ENCODE measurements at regions not wholly inside any gene's neighbourhood (a gene's known extent, or its start where the extent isn't known, plus 50 kb on each side); places are given as distances from the start of the nearest gene placed in this dataset.

DNA sequence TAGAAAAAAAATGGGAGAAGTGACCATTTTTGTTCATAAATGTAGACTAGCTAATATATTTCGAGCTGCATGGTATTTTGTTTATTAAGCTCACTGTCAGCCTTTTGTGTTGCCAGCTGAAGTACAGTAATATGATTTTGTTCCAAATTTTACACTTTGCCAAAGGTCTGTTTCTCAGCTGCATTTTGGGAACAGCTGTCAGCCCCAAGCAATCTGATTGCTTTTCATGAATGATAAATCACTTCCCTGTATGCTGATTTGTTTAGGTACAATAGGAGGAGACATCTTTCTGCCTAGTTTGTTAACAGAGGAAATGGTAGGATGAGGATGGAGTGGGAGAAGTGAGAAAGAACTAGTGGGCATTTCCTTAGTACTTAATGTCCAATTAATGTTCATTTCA is 79.3 kb downstream of the NABP1 start:
- Histone ChIP-seq H4K20me1 (ENCODE audit: insufficient read depth, low read length) (no peaks in the 10 kb centered on the region), H3F3A (ENCODE audit: insufficient read depth, low read length) (no peaks in the 10 kb centered on the region), H3K27me3 (ENCODE audit: insufficient read depth, low read length) (no peaks in the 10 kb centered on the region), H3K79me2 (ENCODE audit: insufficient read depth, low read length) (no peaks in the 10 kb centered on the region), H3K27ac (ENCODE audit: low read depth, low read length, poor library complexity, severe bottlenecking) (no peak overlapping the region), H3K36me3 (ENCODE audit: insufficient read depth, low read length) (no peaks in the 10 kb centered on the region), H3K4me1 (ENCODE audit: insufficient read depth, low read length, severe bottlenecking) (no peaks in the 10 kb centered on the region), H3K4me3 (ENCODE audit: low read depth, low read length, poor library complexity, severe bottlenecking) (no peak overlapping the region), H3K4me2 (ENCODE audit: low read length) (no peak overlapping the region), H3K9ac (ENCODE audit: low read length) (no peak overlapping the region), H3K9me3 (ENCODE audit: low read length) (no peaks in the 10 kb centered on the region), H2AFZ (ENCODE audit: low read length) (no peak overlapping the region), H3K9me2 (ENCODE audit: low read depth, low read length) (no peaks in the 10 kb centered on the region)
- TF ChIP-seq EZH2 (IDR thresholded peaks at IDR 0.05; ENCODE audit: borderline replicate concordance, low read length), result no peak
- TF ChIP-seq, protein P1, sequence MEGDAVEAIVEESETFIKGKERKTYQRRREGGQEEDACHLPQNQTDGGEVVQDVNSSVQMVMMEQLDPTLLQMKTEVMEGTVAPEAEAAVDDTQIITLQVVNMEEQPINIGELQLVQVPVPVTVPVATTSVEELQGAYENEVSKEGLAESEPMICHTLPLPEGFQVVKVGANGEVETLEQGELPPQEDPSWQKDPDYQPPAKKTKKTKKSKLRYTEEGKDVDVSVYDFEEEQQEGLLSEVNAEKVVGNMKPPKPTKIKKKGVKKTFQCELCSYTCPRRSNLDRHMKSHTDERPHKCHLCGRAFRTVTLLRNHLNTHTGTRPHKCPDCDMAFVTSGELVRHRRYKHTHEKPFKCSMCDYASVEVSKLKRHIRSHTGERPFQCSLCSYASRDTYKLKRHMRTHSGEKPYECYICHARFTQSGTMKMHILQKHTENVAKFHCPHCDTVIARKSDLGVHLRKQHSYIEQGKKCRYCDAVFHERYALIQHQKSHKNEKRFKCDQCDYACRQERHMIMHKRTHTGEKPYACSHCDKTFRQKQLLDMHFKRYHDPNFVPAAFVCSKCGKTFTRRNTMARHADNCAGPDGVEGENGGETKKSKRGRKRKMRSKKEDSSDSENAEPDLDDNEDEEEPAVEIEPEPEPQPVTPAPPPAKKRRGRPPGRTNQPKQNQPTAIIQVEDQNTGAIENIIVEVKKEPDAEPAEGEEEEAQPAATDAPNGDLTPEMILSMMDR (IDR thresholded peaks at IDR 0.05; ENCODE audit: low read length), result no peak

DNA sequence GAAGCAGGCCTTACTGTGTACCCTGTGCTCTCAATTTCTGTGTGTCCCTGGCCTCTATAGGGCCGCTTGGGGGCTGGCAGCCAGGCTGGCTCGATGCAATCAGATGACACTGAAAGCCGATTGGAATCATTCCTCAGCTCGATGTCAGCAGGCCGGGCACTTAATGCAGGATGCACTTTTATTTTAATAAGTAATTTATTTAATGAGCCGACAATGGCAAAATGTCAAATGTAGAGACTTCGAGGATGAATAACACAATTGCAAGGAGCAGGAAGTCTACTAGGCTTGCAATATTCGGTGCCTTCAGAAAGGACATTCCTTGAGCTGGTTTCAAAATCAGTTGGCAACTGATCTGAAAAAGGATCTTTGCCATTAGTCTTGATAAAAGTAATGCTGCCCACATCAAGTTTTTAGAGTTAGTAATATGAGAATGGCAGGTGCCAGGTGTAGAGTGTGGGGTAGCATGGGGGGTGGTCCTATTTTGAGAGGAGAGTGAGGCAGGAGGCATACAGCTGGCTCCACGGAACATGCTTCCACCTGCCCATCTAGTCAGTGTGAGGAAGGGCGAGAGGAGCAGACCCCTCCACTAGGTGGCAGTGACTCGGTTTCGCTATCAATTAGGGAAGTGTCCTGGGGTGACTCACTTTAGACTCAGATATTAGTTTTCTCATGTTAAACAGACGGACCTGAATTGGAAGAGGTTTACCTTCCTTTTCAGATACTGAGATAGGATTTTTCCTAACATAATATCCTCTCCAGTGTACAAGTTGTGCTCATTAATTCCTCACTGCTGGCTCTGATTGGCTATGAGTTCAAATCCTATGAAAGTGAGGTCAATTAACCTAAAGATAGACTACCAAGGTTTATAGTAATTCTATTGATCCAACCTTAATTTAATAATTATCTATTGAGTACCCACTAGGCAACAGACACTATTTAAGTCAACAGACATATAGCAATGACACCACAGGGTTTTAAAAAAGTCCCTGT is 80.9 kb downstream of the NABP1 start:
- no peak overlapping the region for H3K27ac ChIP-seq (ENCODE audit: low read depth, low read length, poor library complexity, severe bottlenecking)
- H3K9me2 ChIP-seq (ENCODE audit: low read depth, low read length), result no peaks in the 10 kb centered on the region
- H3K4me3 ChIP-seq (ENCODE audit: low read depth, low read length, poor library complexity, severe bottlenecking), result no peak overlapping the region
- TF ChIP-seq, protein P1 (IDR thresholded peaks at IDR 0.05; ENCODE audit: low read length), result peak; percentile 81
- no peak for TF ChIP-seq EZH2 (IDR thresholded peaks at IDR 0.05; ENCODE audit: borderline replicate concordance, low read length)
- no peak overlapping the region for H3K9ac ChIP-seq (ENCODE audit: low read length)
- H3K4me1 ChIP-seq (ENCODE audit: insufficient read depth, low read length, severe bottlenecking), result no peaks in the 10 kb centered on the region
- no peaks in the 10 kb centered on the region for H3K9me3 ChIP-seq (ENCODE audit: low read length)
- no peaks in the 10 kb centered on the region for H4K20me1 ChIP-seq (ENCODE audit: insufficient read depth, low read length)
- H3F3A ChIP-seq (ENCODE audit: insufficient read depth, low read length), result no peaks in the 10 kb centered on the region
- no peaks in the 10 kb centered on the region for H3K79me2 ChIP-seq (ENCODE audit: insufficient read depth, low read length)
- H3K27me3 ChIP-seq (ENCODE audit: insufficient read depth, low read length), result no peaks in the 10 kb centered on the region
- no peaks in the 10 kb centered on the region for H3K36me3 ChIP-seq (ENCODE audit: insufficient read depth, low read length)
- H3K4me2 ChIP-seq (ENCODE audit: low read length), result no peak overlapping the region
- no peak overlapping the region for H2AFZ ChIP-seq (ENCODE audit: low read length)

DNA sequence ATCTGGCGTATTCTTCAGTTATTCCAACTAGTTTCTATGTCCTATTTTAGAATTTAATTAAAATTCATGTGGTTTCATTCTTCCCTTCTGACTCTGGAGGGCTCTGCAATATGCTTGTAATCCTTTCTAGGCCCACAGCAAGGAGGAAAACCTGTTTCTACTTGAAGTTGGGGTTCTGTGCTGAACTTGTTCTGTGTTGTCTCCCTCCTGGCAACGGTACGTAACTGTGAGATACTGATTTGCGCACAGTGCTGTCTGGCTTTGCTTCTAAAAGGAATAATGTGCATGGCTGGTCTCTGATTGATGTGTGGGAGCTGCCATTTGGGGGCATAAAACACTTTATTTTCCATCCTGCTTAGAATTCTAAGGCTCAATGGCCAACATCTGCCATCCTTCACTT is 81.7 kb downstream of the NABP1 start:
- no peak overlapping the region for H3K4me2 ChIP-seq (ENCODE audit: low read length)
- H3K27ac ChIP-seq (ENCODE audit: low read depth, low read length, poor library complexity, severe bottlenecking), result no peak overlapping the region
- H3K36me3 ChIP-seq (ENCODE audit: insufficient read depth, low read length), result no peaks in the 10 kb centered on the region
- H2AFZ ChIP-seq (ENCODE audit: low read length), result no peak overlapping the region
- no peak for TF ChIP-seq EZH2 (IDR thresholded peaks at IDR 0.05; ENCODE audit: borderline replicate concordance, low read length)
- TF ChIP-seq, protein P1 (IDR thresholded peaks at IDR 0.05; ENCODE audit: low read length), result no peak
- H4K20me1 ChIP-seq (ENCODE audit: insufficient read depth, low read length), result no peaks in the 10 kb centered on the region
- no peak overlapping the region for H3K9ac ChIP-seq (ENCODE audit: low read length)
- H3F3A ChIP-seq (ENCODE audit: insufficient read depth, low read length), result no peaks in the 10 kb centered on the region
- H3K79me2 ChIP-seq (ENCODE audit: insufficient read depth, low read length), result no peaks in the 10 kb centered on the region
- no peaks in the 10 kb centered on the region for H3K9me2 ChIP-seq (ENCODE audit: low read depth, low read length)
- H3K4me3 ChIP-seq (ENCODE audit: low read depth, low read length, poor library complexity, severe bottlenecking), result no peak overlapping the region
- no peaks in the 10 kb centered on the region for H3K4me1 ChIP-seq (ENCODE audit: insufficient read depth, low read length, severe bottlenecking)
- H3K9me3 ChIP-seq (ENCODE audit: low read length), result no peaks in the 10 kb centered on the region
- H3K27me3 ChIP-seq (ENCODE audit: insufficient read depth, low read length), result no peaks in the 10 kb centered on the region
